VCaP (cell line): ENCODE measurements at regions not wholly inside any gene's neighbourhood (a gene's known extent, or its start where the extent isn't known, plus 50 kb on each side); places are given as distances from the start of the nearest gene placed in this dataset.
"Not testable (repeated sequence)": the region's sequence is repeated elsewhere in the genome, so short reads cannot be mapped to it uniquely, and the experiment has no call there.

Experiments
- H3K27ac ChIP-seq: fragments of 450-650 bp; 2 replicates; pipeline ENCODE4 v1.5.1; 2017
- CTCF ChIP-seq: fragments of 450-650 bp; conservative IDR thresholded peaks from 2 replicates; pipeline ENCODE4 v1.5.1; 2017; ENCODE audit warnings: mild to moderate bottlenecking, moderate library complexity

GRCh38 chr14:46147452-46147851 lies 504.1 kb downstream of the RPL10L start:
- no peak for TF ChIP-seq CTCF
- H3K27ac ChIP-seq, result no peak overlapping the region

- TF ChIP-seq CTCF, result no peak
- no peak overlapping the region for H3K27ac ChIP-seq
Measured at GRCh38 chr14:46147024-46147423, 504.6 kb downstream of the RPL10L start.

GRCh38 chr14:46140445-46140844 lies 511.1 kb downstream of the RPL10L start:
- H3K27ac ChIP-seq, result no peak overlapping the region
- no peak for TF ChIP-seq CTCF

GRCh38 chr14:46139649-46140048 lies 511.9 kb downstream of the RPL10L start:
- no peak overlapping the region for H3K27ac ChIP-seq
- TF ChIP-seq CTCF, result no peak

GRCh38 chr14:46137786-46138185 lies 513.8 kb downstream of the RPL10L start:
- TF ChIP-seq CTCF, result no peak
- H3K27ac ChIP-seq, result no peak overlapping the region

GRCh38 chr14:46136456-46136855 lies 515.1 kb downstream of the RPL10L start:
- no peak overlapping the region for H3K27ac ChIP-seq
- no peak for TF ChIP-seq CTCF

- H3K27ac ChIP-seq, result no peak overlapping the region
Measured at GRCh38 chr14:46108228-46108627, 543.4 kb downstream of the RPL10L start.

GRCh38 chr14:46100901-46101300 lies 550.7 kb downstream of the RPL10L start:
- H3K27ac ChIP-seq, result not testable (repeated sequence)

More at GRCh38 chr14:46108228-46108627, 543.4 kb downstream of the RPL10L start:
- no peak for TF ChIP-seq CTCF
